Heart left ventricle (tissue), 13 donors: ENCODE measurements at regions not wholly inside any gene's neighbourhood (a gene's known extent, or its start where the extent isn't known, plus 50 kb on each side); places are given as distances from the start of the nearest gene placed in this dataset.

ENCODE experiments used
- CTCF ChIP-seq, 12 donors: fragments of 200-600 bp; sonication (generic) in 4 of 12; IDR thresholded peaks; one replicate each; pipeline versions ENCODE4 v1.5.0 to v1.8.0; 2018 to 2022; ENCODE audit warnings: antibody characterized with exemption in 12 of 12, mild to moderate bottlenecking in 5 of 12
- POLR2A ChIP-seq, 2 donors: fragments of 450-650 bp; IDR thresholded peaks; one replicate each; pipeline ENCODE4 v1.6.1; 2017; ENCODE audit warnings: antibody characterized with exemption in 2 of 2, mild to moderate bottlenecking in 2 of 2, moderate library complexity in 2 of 2
- donor health status: ischemic (EF 13 %, LVEDD 7.1; RV severe dilation, severe dysfunction).
- donor health status: DM: no; HTN: yes; CAD: no.
- donor health status: DM: no; HTN: no; CAD: no.
- donor health status: ischemic (EF 25% LVEDD 6.9; RV normal size, moderate dysfunction).
- donor health status: ischemic (EF 25% LVEDD 5.7; RV mildly dilated, moderate dysfunction).
- donor health status: ischemic (EF 35%, LVEDD 5.7; RV mildly dilated, moderate dysfunction).
- donor health status: nonischemic (EF 11% LVEDD 7.7; RV severe dilation, severe dysfunction).
- donor health status: DM: yes; HTN: yes; CAD: no.
- donor health status: PGD.
- donor health status: ischemic (EF 29% LVEDD 5.4; RV normal size, mild dysfunction).
- donor health status: nonischemic (EF 23%, LVEDD 6.1; RV moderate dilation, normal function).

- no peak for TF ChIP-seq CTCF (IDR thresholded peaks at IDR 0.05)
- no peak for TF ChIP-seq POLR2A (IDR thresholded peaks at IDR 0.05)
Measured at GRCh38 chr4:79516114-79516513, 108.1 kb upstream of the GK2 start.
